AG09309 (cell line): ENCODE measurements at regions not wholly inside any gene's neighbourhood (a gene's known extent, or its start where the extent isn't known, plus 50 kb on each side); places are given as distances from the start of the nearest gene placed in this dataset.
"Not testable (repeated sequence)": the region's sequence is repeated elsewhere in the genome, so short reads cannot be mapped to it uniquely, and the experiment has no call there.

Experiments used
- DNase-seq: peaks from one replicate; pipeline ENCODE4 v3.0.0-alpha.2; 2010; ENCODE audit warnings: low read depth
- H3K4me3 ChIP-seq: 2 replicates; pipeline ENCODE4 v1.5.1; 2011; ENCODE audit warnings: mild to moderate bottlenecking, low read depth, low read length, moderate library complexity; ENCODE audit not compliant: control insufficient read depth
- CTCF ChIP-seq: IDR thresholded peaks from 2 replicates; pipeline ENCODE4 v1.5.1; 2011; ENCODE audit warnings: mild to moderate bottlenecking, low read depth, low read length, inconsistent platforms; ENCODE audit not compliant: insufficient read depth, control insufficient read depth; ENCODE audit errors: missing control alignments

- no peak for TF ChIP-seq CTCF
- DNase-seq = no peak
- H3K4me3 ChIP-seq = no peak overlapping the region
Observed at GRCh38 chr14:89743828-89744227, 210.7 kb downstream of the EFCAB11 start.

GRCh38 chr14:89740241-89740640, 214.3 kb downstream of the EFCAB11 start:
- TF ChIP-seq CTCF = no peak
- H3K4me3 ChIP-seq = no peak overlapping the region
- no peak for DNase-seq

GRCh38 chr14:89736881-89737280, 217.6 kb downstream of the EFCAB11 start:
- no peak overlapping the region for H3K4me3 ChIP-seq
- DNase-seq = no peak
- TF ChIP-seq CTCF = no peak

- no peak overlapping the region for H3K4me3 ChIP-seq
- TF ChIP-seq CTCF = no peak
- no peak for DNase-seq
Observed at GRCh38 chr14:89731396-89731933, 223.1 kb downstream of the EFCAB11 start.

GRCh38 chr14:89730687-89731086, 223.8 kb downstream of the EFCAB11 start:
- H3K4me3 ChIP-seq = no peak overlapping the region
- TF ChIP-seq CTCF = no peak
- DNase-seq = no peak

GRCh38 chr14:89728964-89729363, 225.6 kb downstream of the EFCAB11 start:
- no peak for TF ChIP-seq CTCF

GRCh38 chr14:89726226-89726625, 228.3 kb downstream of the EFCAB11 start:
- not testable (repeated sequence) for H3K4me3 ChIP-seq, DNase-seq

More at GRCh38 chr14:89728964-89729363, 225.6 kb downstream of the EFCAB11 start:
- no peak overlapping the region for H3K4me3 ChIP-seq
- DNase-seq = no peak
